ENCODE measurements at regions not wholly inside any gene's neighbourhood (a gene's known extent, or its start where the extent isn't known, plus 50 kb on each side); places are given as distances from the start of the nearest gene placed in this dataset.

GRCh38 chrX:4265036-4265435 is 551.6 kb upstream of the PRKX start:
- CTCF ChIA-PET, result no interaction called here
- no peak overlapping the region for H3K27ac ChIP-seq (ENCODE audit: insufficient read depth, low read depth, low read length)
- no peaks in the 10 kb centered on the region for H3K79me2 ChIP-seq (ENCODE audit: control insufficient read depth, insufficient read depth, low read length)
- no peak for FAIRE-seq
- H3K4me2 ChIP-seq (ENCODE audit: insufficient read depth, low read length), result no peak overlapping the region
- no peaks in the 10 kb centered on the region for H3K9me3 ChIP-seq (replicated peaks; ENCODE audit: control insufficient read depth, insufficient read depth, low read length)
- no peak overlapping the region for H2AFZ ChIP-seq (ENCODE audit: low read depth, low read length)
- intact Hi-C loops (cut with micrococcal nuclease), result no loop called here
- H3K4me1 ChIP-seq (ENCODE audit: control insufficient read depth, extremely low read depth, insufficient read depth, low read length), result no peaks in the 10 kb centered on the region
- TF ChIP-seq, protein P1, sequence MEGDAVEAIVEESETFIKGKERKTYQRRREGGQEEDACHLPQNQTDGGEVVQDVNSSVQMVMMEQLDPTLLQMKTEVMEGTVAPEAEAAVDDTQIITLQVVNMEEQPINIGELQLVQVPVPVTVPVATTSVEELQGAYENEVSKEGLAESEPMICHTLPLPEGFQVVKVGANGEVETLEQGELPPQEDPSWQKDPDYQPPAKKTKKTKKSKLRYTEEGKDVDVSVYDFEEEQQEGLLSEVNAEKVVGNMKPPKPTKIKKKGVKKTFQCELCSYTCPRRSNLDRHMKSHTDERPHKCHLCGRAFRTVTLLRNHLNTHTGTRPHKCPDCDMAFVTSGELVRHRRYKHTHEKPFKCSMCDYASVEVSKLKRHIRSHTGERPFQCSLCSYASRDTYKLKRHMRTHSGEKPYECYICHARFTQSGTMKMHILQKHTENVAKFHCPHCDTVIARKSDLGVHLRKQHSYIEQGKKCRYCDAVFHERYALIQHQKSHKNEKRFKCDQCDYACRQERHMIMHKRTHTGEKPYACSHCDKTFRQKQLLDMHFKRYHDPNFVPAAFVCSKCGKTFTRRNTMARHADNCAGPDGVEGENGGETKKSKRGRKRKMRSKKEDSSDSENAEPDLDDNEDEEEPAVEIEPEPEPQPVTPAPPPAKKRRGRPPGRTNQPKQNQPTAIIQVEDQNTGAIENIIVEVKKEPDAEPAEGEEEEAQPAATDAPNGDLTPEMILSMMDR (IDR thresholded peaks at IDR 0.05; ENCODE audit: extremely low read depth in 1 of 2, insufficient read depth in 1 of 2, low read depth in 1 of 2, low read length in 2 of 2), result no peak
- TF ChIP-seq EZH2 (IDR thresholded peaks at IDR 0.05; ENCODE audit: borderline replicate concordance, low read depth, low read length, severe bottlenecking) (no peak), MYC (IDR thresholded peaks at IDR 0.05; ENCODE audit: low read depth, low read length) (no peak), MAX (IDR thresholded peaks at IDR 0.05; ENCODE audit: insufficient read depth, insufficient read length) (no peak), FOS (IDR thresholded peaks at IDR 0.05; ENCODE audit: borderline replicate concordance, insufficient read depth, low read length) (no peak), GATA2 (IDR thresholded peaks at IDR 0.05; ENCODE audit: insufficient read depth, insufficient read length, low read depth, low read length) (no peak), JUN (IDR thresholded peaks at IDR 0.05; ENCODE audit: borderline replicate concordance, insufficient read depth, insufficient read length, low read depth) (no peak), POLR2A (IDR thresholded peaks at IDR 0.05; ENCODE audit: low read depth, low read length) (no peak), POLR2AphosphoS5 (IDR thresholded peaks at IDR 0.05; ENCODE audit: insufficient read depth, low read depth, low read length) (no peak)
- H3K36me3 ChIP-seq (ENCODE audit: control insufficient read depth in 2 of 2, extremely low read depth in 1 of 2, insufficient read depth in 2 of 2, low read length in 2 of 2), result no peaks in the 10 kb centered on the region
- H3K9me1 ChIP-seq (replicated peaks; ENCODE audit: control insufficient read depth, extremely low read depth, insufficient read depth, low read length), result no peaks in the 10 kb centered on the region
- no peak overlapping the region for H3K4me3 ChIP-seq (replicated peaks in 1 of 3; ENCODE audit: insufficient read depth in 1 of 3, low read depth in 1 of 3, low read length in 3 of 3)
- DNase-seq (ENCODE audit: low read depth, low spot score), result no peak
- BruUV-seq (replicated peaks), result no TSS peak
- H3K27me3 ChIP-seq (ENCODE audit: control insufficient read depth in 2 of 2, insufficient read depth in 2 of 2, low read length in 2 of 2), result no peaks in the 10 kb centered on the region
- no peak overlapping the region for H3K9ac ChIP-seq (replicated peaks; ENCODE audit: extremely low read depth, insufficient read depth, low read length)
- POLR2A ChIA-PET, result no interaction called here
- dilution Hi-C loops (cut with MboI; ENCODE audit: extremely low pct_ligation_motif_present, low sequenced_read_pairs), result no loop called here
- H4K20me1 ChIP-seq (replicated peaks; ENCODE audit: control insufficient read depth, extremely low read depth, insufficient read depth, low read length), result no peaks in the 10 kb centered on the region
